ENCODE measurements at regions not wholly inside any gene's neighbourhood (a gene's known extent, or its start where the extent isn't known, plus 50 kb on each side); places are given as distances from the start of the nearest gene placed in this dataset.

DNA sequence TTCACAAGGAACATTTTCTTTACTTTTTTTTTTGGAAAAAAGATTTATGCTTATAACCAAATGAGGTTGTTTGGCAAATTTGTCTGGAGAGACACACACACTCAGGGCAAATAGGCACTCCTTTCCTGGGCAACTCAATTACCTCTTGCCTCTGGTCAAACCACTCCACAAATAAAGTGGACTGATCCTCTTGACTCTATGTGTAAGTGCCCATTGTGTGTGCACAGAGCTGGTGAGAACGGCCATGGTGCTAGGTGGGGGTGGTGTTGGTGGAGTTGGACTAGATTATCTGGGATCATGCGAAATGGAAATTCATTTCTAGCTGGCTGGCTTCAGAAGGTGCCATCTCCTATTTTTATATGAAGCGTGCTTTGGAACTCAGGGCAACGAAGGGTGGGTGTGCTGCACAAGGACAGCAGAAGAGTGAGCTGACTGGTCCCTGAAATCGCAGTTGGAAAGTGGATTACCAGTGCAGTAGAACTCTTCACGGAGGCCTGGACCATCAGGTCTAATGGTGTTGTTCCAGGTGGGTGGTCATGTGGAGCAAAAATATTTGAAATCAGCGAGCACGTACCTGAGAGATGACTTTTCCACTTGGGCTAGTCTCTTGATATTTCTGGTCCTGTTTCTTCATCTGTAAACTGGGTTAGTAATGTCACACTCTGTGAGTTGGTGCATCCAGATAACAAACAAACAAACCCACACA is 149.9 kb downstream of the RPIA start:
- Histone ChIP-seq H3K4me3 (ENCODE audit: low read depth, low read length) (no peak overlapping the region), H3K36me3 (ENCODE audit: control insufficient read depth, insufficient read depth, low read length) (no peaks in the 10 kb centered on the region), H3K27me3 (ENCODE audit: control insufficient read depth, insufficient read depth, low read length) (peaks cover 2% of the 10 kb centered on the region)
- TF ChIP-seq, protein P1, sequence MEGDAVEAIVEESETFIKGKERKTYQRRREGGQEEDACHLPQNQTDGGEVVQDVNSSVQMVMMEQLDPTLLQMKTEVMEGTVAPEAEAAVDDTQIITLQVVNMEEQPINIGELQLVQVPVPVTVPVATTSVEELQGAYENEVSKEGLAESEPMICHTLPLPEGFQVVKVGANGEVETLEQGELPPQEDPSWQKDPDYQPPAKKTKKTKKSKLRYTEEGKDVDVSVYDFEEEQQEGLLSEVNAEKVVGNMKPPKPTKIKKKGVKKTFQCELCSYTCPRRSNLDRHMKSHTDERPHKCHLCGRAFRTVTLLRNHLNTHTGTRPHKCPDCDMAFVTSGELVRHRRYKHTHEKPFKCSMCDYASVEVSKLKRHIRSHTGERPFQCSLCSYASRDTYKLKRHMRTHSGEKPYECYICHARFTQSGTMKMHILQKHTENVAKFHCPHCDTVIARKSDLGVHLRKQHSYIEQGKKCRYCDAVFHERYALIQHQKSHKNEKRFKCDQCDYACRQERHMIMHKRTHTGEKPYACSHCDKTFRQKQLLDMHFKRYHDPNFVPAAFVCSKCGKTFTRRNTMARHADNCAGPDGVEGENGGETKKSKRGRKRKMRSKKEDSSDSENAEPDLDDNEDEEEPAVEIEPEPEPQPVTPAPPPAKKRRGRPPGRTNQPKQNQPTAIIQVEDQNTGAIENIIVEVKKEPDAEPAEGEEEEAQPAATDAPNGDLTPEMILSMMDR (IDR thresholded peaks at IDR 0.05; ENCODE audit: insufficient read depth, low read length, poor library complexity, severe bottlenecking), result no peak
- DNase-seq (ENCODE audit: low read depth), result no peak

DNA sequence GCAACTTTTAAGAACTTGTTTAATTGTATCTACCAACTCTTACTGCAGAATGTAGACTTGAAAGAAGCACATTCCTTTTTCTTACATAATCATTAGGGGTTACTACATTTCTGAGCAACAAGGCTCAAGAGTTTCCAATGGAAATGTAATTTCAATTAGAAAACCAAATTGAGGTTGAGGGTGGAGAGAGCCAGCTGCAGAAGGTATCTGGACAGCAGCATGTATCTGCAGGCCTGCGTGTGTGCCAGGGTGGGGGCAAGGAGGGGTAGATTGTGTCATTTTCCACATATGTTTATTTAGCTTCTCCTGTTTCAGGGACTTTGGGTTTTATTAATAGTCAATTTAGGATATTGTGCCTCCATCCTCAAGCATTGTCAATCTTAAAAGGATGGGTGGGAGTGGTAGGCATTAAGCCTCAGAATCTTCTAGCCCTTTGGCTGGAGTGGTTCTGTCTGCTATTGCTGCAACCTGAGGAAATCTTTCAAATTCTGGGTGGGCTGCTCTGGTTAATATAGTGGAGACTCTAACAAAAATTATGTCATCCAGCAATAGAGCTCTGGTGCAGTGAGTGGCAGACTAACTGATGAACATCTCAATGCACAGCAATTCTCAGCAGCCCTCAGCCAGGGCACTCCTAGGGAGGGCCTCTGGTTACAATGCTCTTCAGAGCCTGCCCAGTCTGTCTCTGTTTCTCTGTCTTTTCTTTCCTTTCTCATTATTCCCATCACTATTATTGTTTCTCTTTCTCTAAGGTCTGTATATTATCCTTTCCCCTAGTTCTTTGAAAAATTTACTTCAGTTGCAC is 151.4 kb downstream of the RPIA start:
- Histone ChIP-seq H3K36me3 (ENCODE audit: control insufficient read depth, insufficient read depth, low read length) (no peaks in the 10 kb centered on the region), H3K27me3 (ENCODE audit: control insufficient read depth, insufficient read depth, low read length) (peaks cover 2% of the 10 kb centered on the region), H3K4me3 (ENCODE audit: low read depth, low read length) (no peak overlapping the region)
- DNase-seq (ENCODE audit: low read depth), result no peak
- TF ChIP-seq, protein P1 (IDR thresholded peaks at IDR 0.05; ENCODE audit: insufficient read depth, low read length, poor library complexity, severe bottlenecking), result no peak

DNA sequence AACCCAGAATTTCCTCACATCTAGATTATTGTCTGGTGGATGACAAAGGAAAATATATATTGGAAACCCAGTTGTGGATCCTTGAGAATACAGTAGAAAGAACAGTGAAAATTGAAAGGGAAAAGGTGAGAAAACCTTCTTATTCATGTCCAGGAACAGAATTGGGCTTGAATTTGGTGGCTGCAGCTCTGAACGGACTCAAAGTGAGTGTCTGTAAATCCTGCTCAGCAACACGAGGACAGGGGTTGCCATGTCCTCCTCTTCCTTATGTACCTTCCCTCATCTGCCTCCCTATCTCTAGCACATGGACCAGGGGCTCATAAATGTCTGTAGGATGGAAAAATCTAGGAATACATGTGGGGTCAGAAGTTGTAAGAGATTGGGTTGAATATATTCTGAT is 152.2 kb downstream of the RPIA start:
- no peaks in the 10 kb centered on the region for H3K36me3 ChIP-seq (ENCODE audit: control insufficient read depth, insufficient read depth, low read length)
- H3K4me3 ChIP-seq (ENCODE audit: low read depth, low read length), result no peak overlapping the region
- no peaks in the 10 kb centered on the region for H3K27me3 ChIP-seq (ENCODE audit: control insufficient read depth, insufficient read depth, low read length)
- TF ChIP-seq, protein P1 (IDR thresholded peaks at IDR 0.05; ENCODE audit: insufficient read depth, low read length, poor library complexity, severe bottlenecking), result no peak
- DNase-seq (ENCODE audit: low read depth), result no peak

DNA sequence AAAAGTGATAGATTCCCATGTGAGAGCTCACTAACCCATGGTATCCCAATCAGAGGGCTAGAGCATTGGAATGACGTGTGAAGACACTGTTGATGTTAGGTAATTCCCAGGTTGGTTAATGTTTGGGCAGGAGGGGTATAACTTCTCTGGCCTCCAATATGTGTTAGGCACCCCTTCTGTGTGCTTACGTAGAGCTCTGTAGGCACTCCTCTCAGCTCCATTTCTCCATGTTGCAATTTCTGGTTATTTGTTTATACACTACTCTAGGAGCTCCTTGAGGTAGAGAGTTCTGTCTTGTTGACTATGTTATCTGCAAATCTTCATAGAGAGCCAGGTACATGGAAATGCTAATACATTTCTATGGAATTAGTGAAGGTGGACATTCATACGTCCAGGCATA is 153.5 kb downstream of the RPIA start:
- Histone ChIP-seq H3K4me3 (ENCODE audit: low read depth, low read length) (no peak overlapping the region), H3K27me3 (ENCODE audit: control insufficient read depth, insufficient read depth, low read length) (no peaks in the 10 kb centered on the region), H3K36me3 (ENCODE audit: control insufficient read depth, insufficient read depth, low read length) (no peaks in the 10 kb centered on the region)
- TF ChIP-seq, protein P1 (IDR thresholded peaks at IDR 0.05; ENCODE audit: insufficient read depth, low read length, poor library complexity, severe bottlenecking), result no peak
- no peak for DNase-seq (ENCODE audit: low read depth)

DNA sequence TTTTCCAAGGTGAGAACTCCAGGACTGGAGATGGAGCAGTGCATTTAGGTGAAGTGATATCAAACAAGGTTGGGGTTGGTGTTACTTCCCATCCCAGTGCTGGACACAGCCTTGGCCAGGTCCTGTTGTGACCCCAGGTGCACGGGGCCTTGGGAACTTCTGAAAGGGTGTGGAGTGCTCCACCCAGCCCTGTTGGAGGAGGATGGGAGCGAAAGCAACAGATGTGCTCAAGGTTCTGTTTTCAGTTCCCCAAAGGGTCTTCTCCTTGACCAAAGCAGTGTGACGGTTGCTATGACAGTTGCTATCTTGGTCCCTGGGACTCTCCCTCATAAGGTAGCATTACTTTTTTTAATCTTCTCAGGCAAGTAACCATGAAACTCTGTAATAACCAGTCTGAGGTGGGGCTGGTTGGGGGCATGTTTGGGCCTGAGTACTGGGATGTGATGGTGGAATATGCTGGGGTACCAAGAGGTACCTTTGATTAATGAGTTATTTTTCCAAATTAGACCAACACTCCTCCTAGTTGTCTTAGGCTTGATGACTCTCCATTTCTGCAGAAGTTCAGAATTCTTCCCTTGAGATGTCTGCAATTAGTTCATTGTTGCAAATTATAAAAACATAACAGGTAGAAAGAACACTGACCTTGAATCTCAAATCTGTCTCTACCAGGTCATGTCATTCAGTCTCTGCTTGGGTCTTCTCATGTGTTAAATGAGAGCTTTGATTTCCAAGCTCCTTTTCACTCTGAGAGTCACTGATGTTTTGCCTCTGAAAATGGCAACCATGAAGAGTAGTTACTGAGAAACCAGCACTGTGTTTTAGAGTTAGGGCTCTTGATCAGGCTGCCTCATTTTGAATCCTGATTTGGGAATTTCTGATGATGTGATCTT is 154.5 kb downstream of the RPIA start:
- Histone ChIP-seq H3K27me3 (ENCODE audit: control insufficient read depth, insufficient read depth, low read length) (no peaks in the 10 kb centered on the region), H3K36me3 (ENCODE audit: control insufficient read depth, insufficient read depth, low read length) (no peaks in the 10 kb centered on the region), H3K4me3 (ENCODE audit: low read depth, low read length) (no peak overlapping the region)
- TF ChIP-seq, protein P1 (IDR thresholded peaks at IDR 0.05; ENCODE audit: insufficient read depth, low read length, poor library complexity, severe bottlenecking), result no peak
- no peak for DNase-seq (ENCODE audit: low read depth)

All from kidney epithelial cell (primary cell).